ENCODE measurements at regions not wholly inside any gene's neighbourhood (a gene's known extent, or its start where the extent isn't known, plus 50 kb on each side); places are given as distances from the start of the nearest gene placed in this dataset.

DNA sequence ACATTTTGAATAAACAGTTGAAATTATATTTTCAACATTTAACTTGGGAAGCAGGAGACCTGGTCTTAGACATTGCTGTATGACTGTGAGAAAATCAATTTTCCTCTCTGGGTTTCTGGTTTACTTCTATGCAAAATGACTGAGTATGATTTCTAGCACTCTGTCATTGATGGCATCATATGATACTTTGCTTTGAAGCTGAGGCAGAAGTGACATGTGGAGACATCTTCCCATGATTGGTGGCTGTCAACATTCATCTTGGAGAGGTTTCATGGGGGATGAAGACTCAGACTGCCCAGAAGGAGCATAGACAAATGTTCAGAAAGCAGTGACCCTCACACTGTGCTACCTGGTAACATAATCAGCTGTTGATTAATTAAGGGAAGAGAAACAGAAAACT lies 477.9 kb downstream of the PDCD6IP start:
- TF ChIP-seq, protein P1, sequence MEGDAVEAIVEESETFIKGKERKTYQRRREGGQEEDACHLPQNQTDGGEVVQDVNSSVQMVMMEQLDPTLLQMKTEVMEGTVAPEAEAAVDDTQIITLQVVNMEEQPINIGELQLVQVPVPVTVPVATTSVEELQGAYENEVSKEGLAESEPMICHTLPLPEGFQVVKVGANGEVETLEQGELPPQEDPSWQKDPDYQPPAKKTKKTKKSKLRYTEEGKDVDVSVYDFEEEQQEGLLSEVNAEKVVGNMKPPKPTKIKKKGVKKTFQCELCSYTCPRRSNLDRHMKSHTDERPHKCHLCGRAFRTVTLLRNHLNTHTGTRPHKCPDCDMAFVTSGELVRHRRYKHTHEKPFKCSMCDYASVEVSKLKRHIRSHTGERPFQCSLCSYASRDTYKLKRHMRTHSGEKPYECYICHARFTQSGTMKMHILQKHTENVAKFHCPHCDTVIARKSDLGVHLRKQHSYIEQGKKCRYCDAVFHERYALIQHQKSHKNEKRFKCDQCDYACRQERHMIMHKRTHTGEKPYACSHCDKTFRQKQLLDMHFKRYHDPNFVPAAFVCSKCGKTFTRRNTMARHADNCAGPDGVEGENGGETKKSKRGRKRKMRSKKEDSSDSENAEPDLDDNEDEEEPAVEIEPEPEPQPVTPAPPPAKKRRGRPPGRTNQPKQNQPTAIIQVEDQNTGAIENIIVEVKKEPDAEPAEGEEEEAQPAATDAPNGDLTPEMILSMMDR (IDR thresholded peaks at IDR 0.05): no peak
- TF ChIP-seq POLR2A (IDR thresholded peaks at IDR 0.05): no peak

All from Peyer's patch (tissue), 4 donors.